Esophagus squamous epithelium (tissue), 4 donors: ENCODE measurements at regions not wholly inside any gene's neighbourhood (a gene's known extent, or its start where the extent isn't known, plus 50 kb on each side); places are given as distances from the start of the nearest gene placed in this dataset.
"Not testable (repeated sequence)": the region's sequence is repeated elsewhere in the genome, so short reads cannot be mapped to it uniquely, and the experiment has no call there.

Source experiments
- POLR2A ChIP-seq, 4 donors: fragments of 450-650 bp; IDR thresholded peaks; one replicate each; pipeline ENCODE4 v1.6.1; 2017; ENCODE audit warnings: antibody characterized with exemption in 4 of 4, mild to moderate bottlenecking in 4 of 4, moderate library complexity in 3 of 4
- TF ChIP-seq, protein P1 (sequence below), 6 experiments: fragments of 450-650 bp in 4 of 6; fragments of 200-600 bp in 2 of 6; sonication (generic) in 2 of 6; IDR thresholded peaks; one replicate each; pipeline ENCODE4 v1.5.1; 2016 to 2019; ENCODE audit warnings: antibody characterized with exemption in 6 of 6, mild to moderate bottlenecking in 4 of 6, moderate library complexity in 4 of 6

DNA sequence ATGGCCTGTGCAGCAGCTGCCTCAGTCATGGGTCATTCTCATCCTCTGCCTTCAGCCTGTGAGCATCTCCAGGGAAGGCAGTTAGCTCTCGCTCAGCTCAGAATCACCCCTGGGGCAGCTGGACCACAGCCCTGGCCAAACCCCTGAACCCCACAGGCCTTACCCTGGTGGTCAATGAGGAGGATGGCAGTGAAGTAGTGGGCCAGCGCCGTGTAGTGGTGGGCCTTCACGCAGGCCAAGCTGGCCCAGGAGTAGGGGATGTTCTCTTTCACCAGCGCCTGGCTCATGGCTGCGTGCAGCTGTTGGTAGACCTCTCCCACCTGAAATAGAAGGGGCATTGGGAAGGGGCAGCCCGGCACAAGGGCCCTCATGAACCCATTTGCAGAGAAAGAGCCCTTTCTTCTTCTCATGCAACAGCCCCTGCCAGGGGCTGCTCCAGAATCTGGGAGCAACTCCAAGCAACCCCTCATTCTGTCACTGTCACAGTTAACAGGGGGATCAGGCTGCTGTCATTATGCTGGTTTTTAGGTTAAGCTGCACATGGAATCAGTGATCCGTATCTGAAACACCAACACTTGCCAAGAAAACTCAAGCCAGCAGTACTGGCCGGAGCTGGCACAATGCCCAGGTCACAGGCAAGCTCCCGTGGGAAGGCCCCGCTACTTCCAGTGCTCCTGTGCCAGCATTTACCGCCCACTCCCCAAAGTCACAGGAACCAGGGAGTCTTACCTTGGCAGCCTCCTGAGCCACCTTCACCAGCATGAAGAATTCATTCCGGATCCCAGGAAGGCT is 290.2 kb downstream of the GOLGA6L6 start:
- TF ChIP-seq POLR2A (IDR thresholded peaks at IDR 0.05), result not testable (repeated sequence)
- TF ChIP-seq, protein P1, sequence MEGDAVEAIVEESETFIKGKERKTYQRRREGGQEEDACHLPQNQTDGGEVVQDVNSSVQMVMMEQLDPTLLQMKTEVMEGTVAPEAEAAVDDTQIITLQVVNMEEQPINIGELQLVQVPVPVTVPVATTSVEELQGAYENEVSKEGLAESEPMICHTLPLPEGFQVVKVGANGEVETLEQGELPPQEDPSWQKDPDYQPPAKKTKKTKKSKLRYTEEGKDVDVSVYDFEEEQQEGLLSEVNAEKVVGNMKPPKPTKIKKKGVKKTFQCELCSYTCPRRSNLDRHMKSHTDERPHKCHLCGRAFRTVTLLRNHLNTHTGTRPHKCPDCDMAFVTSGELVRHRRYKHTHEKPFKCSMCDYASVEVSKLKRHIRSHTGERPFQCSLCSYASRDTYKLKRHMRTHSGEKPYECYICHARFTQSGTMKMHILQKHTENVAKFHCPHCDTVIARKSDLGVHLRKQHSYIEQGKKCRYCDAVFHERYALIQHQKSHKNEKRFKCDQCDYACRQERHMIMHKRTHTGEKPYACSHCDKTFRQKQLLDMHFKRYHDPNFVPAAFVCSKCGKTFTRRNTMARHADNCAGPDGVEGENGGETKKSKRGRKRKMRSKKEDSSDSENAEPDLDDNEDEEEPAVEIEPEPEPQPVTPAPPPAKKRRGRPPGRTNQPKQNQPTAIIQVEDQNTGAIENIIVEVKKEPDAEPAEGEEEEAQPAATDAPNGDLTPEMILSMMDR (IDR thresholded peaks at IDR 0.05), result not testable (repeated sequence)
